ENCODE measurements at regions not wholly inside any gene's neighbourhood (a gene's known extent, or its start where the extent isn't known, plus 50 kb on each side); places are given as distances from the start of the nearest gene placed in this dataset.

DNA sequence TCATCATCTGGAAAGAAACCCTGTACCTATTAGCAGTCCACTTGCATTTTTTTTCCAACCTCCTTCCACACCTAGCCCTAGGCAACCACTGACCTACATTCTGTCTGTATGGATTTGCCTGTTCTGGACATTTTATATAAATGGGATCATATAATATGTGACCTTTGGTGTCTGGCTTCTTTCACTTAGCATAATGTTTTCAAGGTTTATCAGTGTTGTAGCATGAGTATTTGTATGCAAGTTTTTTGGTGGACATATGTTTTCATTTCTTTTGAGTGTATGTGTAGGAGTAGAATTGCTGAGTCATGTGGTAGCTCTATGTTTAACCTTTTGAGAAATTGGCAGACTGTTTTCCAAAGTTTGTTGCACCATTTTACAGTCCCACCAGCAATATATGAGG is 198.6 kb downstream of the CEP135 start:
- TF ChIP-seq, protein P1, sequence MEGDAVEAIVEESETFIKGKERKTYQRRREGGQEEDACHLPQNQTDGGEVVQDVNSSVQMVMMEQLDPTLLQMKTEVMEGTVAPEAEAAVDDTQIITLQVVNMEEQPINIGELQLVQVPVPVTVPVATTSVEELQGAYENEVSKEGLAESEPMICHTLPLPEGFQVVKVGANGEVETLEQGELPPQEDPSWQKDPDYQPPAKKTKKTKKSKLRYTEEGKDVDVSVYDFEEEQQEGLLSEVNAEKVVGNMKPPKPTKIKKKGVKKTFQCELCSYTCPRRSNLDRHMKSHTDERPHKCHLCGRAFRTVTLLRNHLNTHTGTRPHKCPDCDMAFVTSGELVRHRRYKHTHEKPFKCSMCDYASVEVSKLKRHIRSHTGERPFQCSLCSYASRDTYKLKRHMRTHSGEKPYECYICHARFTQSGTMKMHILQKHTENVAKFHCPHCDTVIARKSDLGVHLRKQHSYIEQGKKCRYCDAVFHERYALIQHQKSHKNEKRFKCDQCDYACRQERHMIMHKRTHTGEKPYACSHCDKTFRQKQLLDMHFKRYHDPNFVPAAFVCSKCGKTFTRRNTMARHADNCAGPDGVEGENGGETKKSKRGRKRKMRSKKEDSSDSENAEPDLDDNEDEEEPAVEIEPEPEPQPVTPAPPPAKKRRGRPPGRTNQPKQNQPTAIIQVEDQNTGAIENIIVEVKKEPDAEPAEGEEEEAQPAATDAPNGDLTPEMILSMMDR (IDR thresholded peaks at IDR 0.05; ENCODE audit: insufficient read depth, low read depth, low read length): no peak
- no peak for TF ChIP-seq EZH2 (IDR thresholded peaks at IDR 0.05; ENCODE audit: insufficient read depth, low read length)
